ENCODE measurements at regions not wholly inside any gene's neighbourhood (a gene's known extent, or its start where the extent isn't known, plus 50 kb on each side); places are given as distances from the start of the nearest gene placed in this dataset.

- no peak overlapping the region for H3K27ac ChIP-seq (ENCODE audit: low read depth, low read length)
- no peak overlapping the region for H3K27ac Mint-ChIP-seq
- no peaks in the 10 kb centered on the region for H3K27me3 ChIP-seq (ENCODE audit: insufficient read depth, low read length)
- ChIA-PET POLR2A (ENCODE audit: partially characterized antibody) (no interaction called here), CTCF (ENCODE audit: partially characterized antibody) (no interaction called here)
- no peaks in the 10 kb centered on the region for H3K36me3 ChIP-seq (ENCODE audit: insufficient read depth, low read length)
- H3K4me1 Mint-ChIP-seq, result no peaks in the 10 kb centered on the region
- no peaks in the 10 kb centered on the region for H3K4me1 ChIP-seq (ENCODE audit: insufficient read depth, low read length)
- H3K4me3 Mint-ChIP-seq, result peak overlapping the region in 1 of 8 donors; percentile 57
- no peak for DNase-seq
- H3K9me3 ChIP-seq (ENCODE audit: control insufficient read depth in 1 of 2, low read length in 2 of 2), result no peaks in the 10 kb centered on the region
- peaks cover 28 to 38% of the 10 kb centered on the region in 2 donors for H3K27me3 Mint-ChIP-seq
- intact Hi-C loops (cut with micrococcal nuclease), result no loop called here
- no peak overlapping the region for H3K4me3 ChIP-seq (ENCODE audit: low read length in 2 of 2)
- H3K9me3 Mint-ChIP-seq, result peaks cover 0 to 18% (median 13%) of the 10 kb centered on the region in 8 donors
- no peaks in the 10 kb centered on the region for H3K36me3 Mint-ChIP-seq
Measured at GRCh38 chr17:36884495-36885152, 52.7 kb upstream of the LHX1 start.

GRCh38 chr17:36885153-36885735 lies 52.0 kb upstream of the LHX1 start:
- intact Hi-C loops (cut with micrococcal nuclease), result no loop called here
- H3K4me1 ChIP-seq (ENCODE audit: insufficient read depth, low read length), result no peaks in the 10 kb centered on the region
- H3K4me3 ChIP-seq (ENCODE audit: low read length in 2 of 2), result no peak overlapping the region
- no peaks in the 10 kb centered on the region for H3K36me3 ChIP-seq (ENCODE audit: insufficient read depth, low read length)
- Mint-ChIP-seq H3K27ac (no peak overlapping the region), H3K36me3 (no peaks in the 10 kb centered on the region), H3K4me1 (no peaks in the 10 kb centered on the region), H3K9me3 (peaks cover 0 to 18% (median 13%) of the 10 kb centered on the region in 8 donors), H3K4me3 (no peak overlapping the region), H3K27me3 (peaks cover 28 to 42% of the 10 kb centered on the region in 2 donors)
- H3K27me3 ChIP-seq (ENCODE audit: insufficient read depth, low read length), result no peaks in the 10 kb centered on the region
- POLR2A ChIA-PET (ENCODE audit: partially characterized antibody), result no interaction called here
- CTCF ChIA-PET (ENCODE audit: partially characterized antibody), result no interaction called here
- no peak for DNase-seq
- no peaks in the 10 kb centered on the region for H3K9me3 ChIP-seq (ENCODE audit: control insufficient read depth in 1 of 2, low read length in 2 of 2)
- no peak overlapping the region for H3K27ac ChIP-seq (ENCODE audit: low read depth, low read length)

- CTCF ChIA-PET (ENCODE audit: partially characterized antibody), result no interaction called here
- Histone ChIP-seq H3K4me3 (ENCODE audit: low read length in 2 of 2) (no peak overlapping the region), H3K27ac (ENCODE audit: low read depth, low read length) (no peak overlapping the region), H3K4me1 (ENCODE audit: insufficient read depth, low read length) (no peaks in the 10 kb centered on the region), H3K36me3 (ENCODE audit: insufficient read depth, low read length) (no peaks in the 10 kb centered on the region), H3K9me3 (ENCODE audit: control insufficient read depth in 1 of 2, low read length in 2 of 2) (no peaks in the 10 kb centered on the region), H3K27me3 (ENCODE audit: insufficient read depth, low read length) (no peaks in the 10 kb centered on the region)
- POLR2A ChIA-PET (ENCODE audit: partially characterized antibody), result no interaction called here
- H3K36me3 Mint-ChIP-seq, result no peaks in the 10 kb centered on the region
- DNase-seq, result no peak
- no peak overlapping the region for H3K4me3 Mint-ChIP-seq
- H3K27ac Mint-ChIP-seq, result no peak overlapping the region
- H3K9me3 Mint-ChIP-seq, result peaks cover 0 to 17% (median 13%) of the 10 kb centered on the region in 8 donors
- intact Hi-C loops (cut with micrococcal nuclease), result no loop called here
- H3K4me1 Mint-ChIP-seq, result no peaks in the 10 kb centered on the region
- H3K27me3 Mint-ChIP-seq, result peaks cover 28 to 40% of the 10 kb centered on the region in 2 donors
Measured at GRCh38 chr17:36885771-36886377, 51.4 kb upstream of the LHX1 start.

Measured in CD4-positive, alpha-beta memory T cell (primary cell).